GM12874 (cell line): ENCODE measurements at regions not wholly inside any gene's neighbourhood (a gene's known extent, or its start where the extent isn't known, plus 50 kb on each side); places are given as distances from the start of the nearest gene placed in this dataset.

ENCODE experiments used
- TF ChIP-seq, protein P1 (sequence below): IDR thresholded peaks from 2 replicates; pipeline ENCODE4 v1.5.1; 2011; ENCODE audit warnings: low read depth, mild to moderate bottlenecking, control low read depth, low read length, moderate library complexity; ENCODE audit not compliant: insufficient read depth

DNA sequence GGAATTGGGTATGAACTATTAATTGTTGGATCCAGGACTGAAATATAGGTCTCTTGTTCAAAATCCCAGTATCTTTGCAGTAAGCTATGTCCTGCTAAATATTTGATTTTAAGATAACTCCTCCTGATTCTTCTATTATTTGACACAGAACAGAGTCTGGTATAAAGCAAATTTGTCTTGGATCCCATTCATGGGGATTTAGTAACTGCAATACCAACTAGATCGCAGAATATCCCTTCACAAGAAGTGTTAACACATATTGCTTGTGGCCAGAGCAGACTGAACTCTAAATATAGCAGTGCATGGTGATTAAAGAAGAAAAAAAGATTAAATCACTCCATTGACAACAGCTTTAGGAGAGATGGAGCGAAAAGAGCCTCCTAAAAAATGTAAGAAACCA is 68.2 kb upstream of the ARHGAP42 start:
- TF ChIP-seq, protein P1, sequence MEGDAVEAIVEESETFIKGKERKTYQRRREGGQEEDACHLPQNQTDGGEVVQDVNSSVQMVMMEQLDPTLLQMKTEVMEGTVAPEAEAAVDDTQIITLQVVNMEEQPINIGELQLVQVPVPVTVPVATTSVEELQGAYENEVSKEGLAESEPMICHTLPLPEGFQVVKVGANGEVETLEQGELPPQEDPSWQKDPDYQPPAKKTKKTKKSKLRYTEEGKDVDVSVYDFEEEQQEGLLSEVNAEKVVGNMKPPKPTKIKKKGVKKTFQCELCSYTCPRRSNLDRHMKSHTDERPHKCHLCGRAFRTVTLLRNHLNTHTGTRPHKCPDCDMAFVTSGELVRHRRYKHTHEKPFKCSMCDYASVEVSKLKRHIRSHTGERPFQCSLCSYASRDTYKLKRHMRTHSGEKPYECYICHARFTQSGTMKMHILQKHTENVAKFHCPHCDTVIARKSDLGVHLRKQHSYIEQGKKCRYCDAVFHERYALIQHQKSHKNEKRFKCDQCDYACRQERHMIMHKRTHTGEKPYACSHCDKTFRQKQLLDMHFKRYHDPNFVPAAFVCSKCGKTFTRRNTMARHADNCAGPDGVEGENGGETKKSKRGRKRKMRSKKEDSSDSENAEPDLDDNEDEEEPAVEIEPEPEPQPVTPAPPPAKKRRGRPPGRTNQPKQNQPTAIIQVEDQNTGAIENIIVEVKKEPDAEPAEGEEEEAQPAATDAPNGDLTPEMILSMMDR = no peak

DNA sequence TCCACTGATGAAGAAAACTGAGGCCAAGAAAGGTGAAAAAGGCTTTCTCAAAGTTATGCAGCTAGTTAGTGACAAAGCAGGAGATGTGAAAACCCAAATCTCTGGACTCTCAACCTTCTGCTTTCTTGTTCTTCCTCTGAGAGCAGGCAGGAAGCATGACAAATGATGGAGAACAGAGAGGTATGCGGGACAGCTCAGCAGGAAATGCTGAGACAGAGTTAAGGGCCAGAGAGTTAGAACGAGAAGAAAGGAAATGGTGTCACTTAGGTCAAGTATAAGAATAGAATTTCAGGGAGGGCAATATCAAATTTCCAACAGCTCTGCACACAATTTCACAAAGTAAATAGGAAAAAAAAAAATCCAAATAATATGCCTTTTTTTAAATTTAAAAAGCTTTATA is 67.6 kb upstream of the ARHGAP42 start:
- TF ChIP-seq, protein P1 = no peak

DNA sequence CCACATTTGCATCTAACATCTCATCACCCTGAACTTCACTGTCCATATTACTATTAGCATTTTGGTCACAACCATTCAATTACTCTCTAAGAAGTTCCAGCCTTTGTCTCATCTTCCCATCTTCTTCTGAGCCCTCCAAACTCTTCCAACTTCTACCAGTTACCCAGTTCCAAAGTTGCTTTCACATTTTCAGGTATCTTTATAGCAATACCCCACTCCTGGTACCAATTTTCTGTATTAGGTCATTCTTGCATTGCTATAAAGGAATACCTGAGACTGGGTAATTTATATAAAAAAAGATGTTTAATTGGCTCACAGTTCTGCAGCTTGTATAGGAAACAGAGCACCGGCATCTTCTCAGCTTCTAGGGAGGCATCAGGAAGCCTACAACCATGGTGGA is 64.7 kb upstream of the ARHGAP42 start:
- TF ChIP-seq, protein P1 = no peak

DNA sequence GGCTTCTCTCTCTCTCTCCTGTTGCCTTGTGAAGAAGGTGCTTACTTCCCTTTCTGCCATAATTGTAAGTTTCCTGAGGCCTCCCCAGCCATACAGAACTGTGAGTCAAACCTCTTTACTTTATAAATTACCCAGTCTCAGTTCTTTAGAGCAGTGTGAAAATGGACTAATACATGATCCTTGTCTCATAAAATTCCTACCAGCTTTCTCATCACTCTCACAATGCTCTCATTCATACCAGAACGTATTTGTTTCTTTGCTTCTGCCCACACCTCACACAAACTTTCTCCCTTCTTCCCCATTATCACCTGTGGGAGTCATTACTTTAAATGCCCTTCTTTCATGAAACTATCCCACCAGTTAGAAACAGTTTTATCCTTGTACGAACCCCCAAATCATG is 62.7 kb upstream of the ARHGAP42 start:
- TF ChIP-seq, protein P1 = no peak

DNA sequence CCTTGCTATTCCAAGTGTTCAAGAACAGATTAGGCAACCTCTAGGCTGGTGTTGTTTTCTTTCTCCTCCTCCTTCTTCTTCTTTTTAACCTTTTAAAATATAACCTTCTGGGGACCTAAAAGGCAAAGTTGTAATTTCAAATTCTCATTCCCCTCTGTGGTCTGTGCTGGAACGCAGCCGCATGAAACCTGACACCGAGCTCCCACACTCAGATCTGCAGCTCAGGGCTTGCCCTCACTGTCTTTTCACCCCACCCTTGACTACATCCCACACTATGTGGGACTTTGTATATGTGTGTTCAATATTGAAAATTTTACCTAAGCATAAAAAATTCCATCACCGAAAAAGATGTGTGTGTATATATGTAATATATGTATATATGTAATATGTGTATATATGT is 62.0 kb upstream of the ARHGAP42 start:
- TF ChIP-seq, protein P1 = no peak

DNA sequence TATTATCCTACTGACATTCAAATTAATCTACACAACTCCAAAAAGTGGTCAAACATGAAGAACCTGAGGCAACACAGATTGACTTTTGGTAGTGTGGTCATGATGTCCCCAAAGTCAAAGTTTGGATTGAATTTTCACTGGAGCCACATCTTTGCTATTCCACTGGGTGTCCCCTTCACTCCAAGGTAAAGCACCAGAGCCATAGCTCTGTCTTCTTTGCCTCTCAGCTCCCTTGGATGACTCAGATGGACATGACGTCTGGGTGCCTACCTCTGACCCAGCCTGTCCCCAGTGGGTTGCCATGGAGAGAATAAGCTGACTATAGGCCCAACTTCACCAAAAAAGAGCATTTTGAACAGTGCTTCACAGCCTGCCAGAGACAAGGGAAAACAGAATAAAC is 57.4 kb upstream of the ARHGAP42 start:
- TF ChIP-seq, protein P1 = no peak

DNA sequence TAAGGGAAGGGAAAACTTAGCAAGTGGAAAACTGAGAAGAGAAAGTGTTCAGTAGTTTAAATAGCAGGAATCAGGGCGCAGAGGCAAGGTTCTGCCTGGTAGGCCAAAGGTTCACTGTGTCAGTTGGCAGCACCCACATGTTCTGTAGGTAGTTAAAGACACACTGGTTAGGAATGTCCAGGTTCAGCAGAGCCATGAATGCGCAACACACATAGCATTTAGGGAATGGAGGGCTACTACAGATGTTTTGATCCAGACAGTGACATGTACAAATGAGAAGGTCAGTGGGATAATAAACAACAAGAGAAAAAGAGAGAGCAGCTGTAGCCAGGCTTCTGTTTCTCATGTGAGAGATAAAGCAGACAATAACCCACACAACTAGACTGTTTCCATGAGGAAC is 56.2 kb upstream of the ARHGAP42 start:
- TF ChIP-seq, protein P1 = no peak

DNA sequence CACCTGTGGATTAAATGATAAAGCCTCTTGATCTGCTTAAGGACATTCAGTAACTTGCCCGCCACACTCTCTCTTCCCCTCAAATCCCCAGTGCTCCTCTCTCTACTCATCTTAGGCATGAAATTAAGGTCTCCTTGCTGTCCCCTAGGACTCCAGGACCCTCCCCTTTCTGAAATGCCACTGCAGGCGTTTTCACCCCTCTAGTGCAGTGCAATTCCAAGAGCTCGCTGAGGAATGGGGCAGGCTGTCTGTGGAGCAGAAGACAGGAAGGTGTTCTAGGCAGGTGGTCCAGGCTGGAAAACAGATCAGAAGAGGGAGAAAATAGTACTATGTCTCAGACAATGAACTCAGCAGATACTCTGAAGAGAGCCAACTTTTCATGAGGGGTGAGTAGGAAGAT is 55.8 kb upstream of the ARHGAP42 start:
- TF ChIP-seq, protein P1 = no peak
